ENCODE measurements at regions not wholly inside any gene's neighbourhood (a gene's known extent, or its start where the extent isn't known, plus 50 kb on each side); places are given as distances from the start of the nearest gene placed in this dataset.

GRCh38 chr13:105177265-105177900 is 1358.1 kb downstream of the EFNB2 start:
- no peak for TF ChIP-seq CTCF (conservative IDR thresholded peaks at IDR 0.05; ENCODE audit: low read depth, low read length)
- Histone ChIP-seq H3K27ac (no peak overlapping the region), H3K36me3 (ENCODE audit: insufficient read depth) (no peaks in the 10 kb centered on the region), H3K27me3 (ENCODE audit: insufficient read depth, low read depth) (no peaks in the 10 kb centered on the region), H3K4me3 (IDR thresholded peaks at IDR 0.05; ENCODE audit: insufficient read depth, low read depth, low read length) (no peak overlapping the region), H2AFZ (ENCODE audit: low read depth) (no peak overlapping the region), H3K9ac (no peak overlapping the region), H3K79me2 (ENCODE audit: insufficient read depth, low read depth) (no peaks in the 10 kb centered on the region), H3K4me2 (no peak overlapping the region), H4K20me1 (ENCODE audit: insufficient read depth) (no peaks in the 10 kb centered on the region), H3K4me1 (ENCODE audit: low read depth, poor library complexity, severe bottlenecking) (no peaks in the 10 kb centered on the region)

GRCh38 chr13:105170438-105170837 is 1365.0 kb downstream of the EFNB2 start:
- TF ChIP-seq CTCF (conservative IDR thresholded peaks at IDR 0.05; ENCODE audit: low read depth, low read length): no peak
- peaks cover 4% of the 10 kb centered on the region for H3K4me1 ChIP-seq (ENCODE audit: low read depth, poor library complexity, severe bottlenecking)
- no peak overlapping the region for H3K27ac ChIP-seq
- no peak overlapping the region for H3K4me3 ChIP-seq (IDR thresholded peaks at IDR 0.05; ENCODE audit: insufficient read depth, low read depth, low read length)
- no peak overlapping the region for H3K4me2 ChIP-seq
- H4K20me1 ChIP-seq (ENCODE audit: insufficient read depth): no peaks in the 10 kb centered on the region
- H3K79me2 ChIP-seq (ENCODE audit: insufficient read depth, low read depth): no peaks in the 10 kb centered on the region
- H3K36me3 ChIP-seq (ENCODE audit: insufficient read depth): no peaks in the 10 kb centered on the region
- no peak overlapping the region for H3K9ac ChIP-seq
- H2AFZ ChIP-seq (ENCODE audit: low read depth): no peak overlapping the region
- no peaks in the 10 kb centered on the region for H3K27me3 ChIP-seq (ENCODE audit: insufficient read depth, low read depth)

- H3K36me3 ChIP-seq (ENCODE audit: insufficient read depth): no peaks in the 10 kb centered on the region
- no peak overlapping the region for H3K4me3 ChIP-seq (IDR thresholded peaks at IDR 0.05; ENCODE audit: insufficient read depth, low read depth, low read length)
- no peak overlapping the region for H3K27ac ChIP-seq
- H3K27me3 ChIP-seq (ENCODE audit: insufficient read depth, low read depth): no peaks in the 10 kb centered on the region
- H3K4me2 ChIP-seq: no peak overlapping the region
- no peak overlapping the region for H3K9ac ChIP-seq
- TF ChIP-seq CTCF (conservative IDR thresholded peaks at IDR 0.05; ENCODE audit: low read depth, low read length): no peak
- no peaks in the 10 kb centered on the region for H3K79me2 ChIP-seq (ENCODE audit: insufficient read depth, low read depth)
- no peaks in the 10 kb centered on the region for H4K20me1 ChIP-seq (ENCODE audit: insufficient read depth)
- H2AFZ ChIP-seq (ENCODE audit: low read depth): no peak overlapping the region
- peaks cover 4% of the 10 kb centered on the region for H3K4me1 ChIP-seq (ENCODE audit: low read depth, poor library complexity, severe bottlenecking)
Observed at GRCh38 chr13:105168295-105168694, 1367.2 kb downstream of the EFNB2 start.

GRCh38 chr13:105167385-105167784 is 1368.1 kb downstream of the EFNB2 start:
- Histone ChIP-seq H3K4me1 (ENCODE audit: low read depth, poor library complexity, severe bottlenecking) (peaks cover 4% of the 10 kb centered on the region), H4K20me1 (ENCODE audit: insufficient read depth) (no peaks in the 10 kb centered on the region), H3K27ac (no peak overlapping the region), H3K4me3 (IDR thresholded peaks at IDR 0.05; ENCODE audit: insufficient read depth, low read depth, low read length) (no peak overlapping the region), H2AFZ (ENCODE audit: low read depth) (no peak overlapping the region), H3K36me3 (ENCODE audit: insufficient read depth) (no peaks in the 10 kb centered on the region), H3K27me3 (ENCODE audit: insufficient read depth, low read depth) (no peaks in the 10 kb centered on the region), H3K4me2 (no peak overlapping the region), H3K79me2 (ENCODE audit: insufficient read depth, low read depth) (no peaks in the 10 kb centered on the region), H3K9ac (no peak overlapping the region)
- no peak for TF ChIP-seq CTCF (conservative IDR thresholded peaks at IDR 0.05; ENCODE audit: low read depth, low read length)

Measured in KMS-11 (cell line).